Peyer's patch (tissue), 4 donors: ENCODE measurements at regions not wholly inside any gene's neighbourhood (a gene's known extent, or its start where the extent isn't known, plus 50 kb on each side); places are given as distances from the start of the nearest gene placed in this dataset.

Experiments used
- CTCF ChIP-seq, 6 experiments: fragments of 450-650 bp in 4 of 6; fragments of 200-600 bp in 2 of 6; sonication (generic) in 1 of 6; IDR thresholded peaks; one replicate each; pipeline ENCODE4 v1.5.1; 2017 to 2019; ENCODE audit warnings: antibody characterized with exemption in 6 of 6, mild to moderate bottlenecking in 3 of 6, moderate library complexity in 1 of 6
- POLR2A ChIP-seq, 2 donors: fragments of 450-650 bp; IDR thresholded peaks; one replicate each; pipeline ENCODE4 v1.5.1; 2017; ENCODE audit warnings: antibody characterized with exemption in 2 of 2, mild to moderate bottlenecking in 2 of 2, moderate library complexity in 2 of 2

GRCh38 chr1:5781079-5781478 lies 211.1 kb downstream of the NPHP4 start:
- TF ChIP-seq CTCF (IDR thresholded peaks at IDR 0.05), result no peak
- TF ChIP-seq POLR2A (IDR thresholded peaks at IDR 0.05), result no peak
